Stimulated activated CD4-positive, alpha-beta T cell treated with anti-CD3 and anti-CD28 coated beads, Interleukin-4, amount 100 ng/mL, for 4 hours (primary cell): ENCODE measurements at regions not wholly inside any gene's neighbourhood (a gene's known extent, or its start where the extent isn't known, plus 50 kb on each side); places are given as distances from the start of the nearest gene placed in this dataset.

Experiments used
- DNase-seq, 2 experiments: peaks; one replicate each; pipeline ENCODE4 v3.0.0-alpha.2; 2020

DNA sequence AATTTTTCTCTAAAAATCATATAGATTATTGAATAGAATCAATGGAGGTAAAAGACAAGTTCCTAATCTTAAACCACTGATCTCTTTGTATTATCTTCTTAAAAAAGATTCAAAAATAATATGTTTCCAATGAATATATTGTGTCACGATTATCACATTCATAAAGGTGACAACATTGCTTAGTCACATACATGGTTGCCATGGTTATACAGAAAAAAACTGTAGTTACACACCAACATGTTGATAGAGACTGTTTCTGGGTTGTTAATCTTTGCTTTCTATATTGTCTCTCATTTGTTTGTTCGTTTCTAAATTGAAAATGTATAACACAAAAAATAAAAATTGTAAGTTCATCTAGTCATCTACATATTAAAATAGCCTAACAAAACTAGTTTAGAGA, 376.0 kb upstream of the ALCAM start:
- DNase-seq = no peak

GRCh38 chr3:104992676-104993075, 374.0 kb upstream of the ALCAM start:
- DNase-seq = no peak

DNA sequence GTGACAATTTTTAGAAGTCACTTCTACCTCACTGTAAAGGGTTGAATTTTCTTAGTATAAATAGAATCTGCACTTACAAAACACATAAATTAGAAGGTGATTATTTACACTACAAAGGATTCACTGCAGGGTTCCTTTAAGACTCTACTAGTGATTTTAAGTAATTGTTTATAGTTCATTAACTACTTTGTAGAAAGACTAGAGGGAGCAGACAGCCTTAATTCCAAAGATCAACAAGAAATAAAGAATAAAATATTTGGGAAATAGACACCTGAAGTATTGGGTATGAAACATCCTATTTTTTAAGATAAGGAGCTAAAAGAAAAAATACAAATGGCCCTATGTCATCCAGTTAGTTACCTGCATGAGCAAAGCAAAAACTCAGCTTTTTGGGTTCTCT, 360.5 kb upstream of the ALCAM start:
- no peak for DNase-seq

GRCh38 chr3:105013657-105014056, 353.1 kb upstream of the ALCAM start:
- DNase-seq = no peak

DNA sequence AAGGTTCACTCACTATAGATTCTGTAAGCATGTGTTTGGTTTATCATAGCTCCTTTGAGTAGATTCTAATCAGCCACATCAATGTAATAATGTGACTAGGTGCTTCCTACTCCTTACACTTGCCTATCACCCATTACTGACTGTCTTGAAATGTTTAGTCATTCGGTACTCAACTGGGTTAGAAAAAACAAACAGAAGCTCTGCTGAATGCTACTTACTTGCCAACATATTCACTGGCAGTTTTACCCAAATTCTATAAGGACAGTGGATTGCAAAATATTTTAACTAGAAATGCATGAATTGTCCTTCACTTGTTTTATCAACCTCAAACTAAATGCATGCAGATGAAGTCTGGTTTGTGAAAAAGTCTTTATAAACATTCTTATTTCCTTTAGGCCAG, 352.1 kb upstream of the ALCAM start:
- DNase-seq = no peak

DNA sequence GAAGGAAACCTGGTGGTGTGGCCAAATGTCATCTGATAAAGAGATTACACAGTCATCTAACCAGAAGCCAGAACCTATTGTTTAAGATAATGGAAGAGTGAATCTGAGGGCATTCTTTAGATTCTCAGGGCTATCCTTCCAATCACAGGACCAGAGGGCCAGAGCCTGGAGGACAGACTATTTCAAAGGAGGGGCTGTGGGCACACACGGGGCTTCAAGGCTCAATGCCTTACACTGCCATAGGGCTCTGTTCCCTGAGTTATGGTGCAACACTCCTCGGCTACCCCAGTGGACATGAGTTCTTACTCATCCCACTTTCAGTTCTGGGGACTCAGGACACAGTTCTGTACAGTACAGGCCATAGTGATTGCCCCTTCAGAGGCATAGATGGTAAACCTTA, 343.9 kb upstream of the ALCAM start:
- no peak for DNase-seq

DNA sequence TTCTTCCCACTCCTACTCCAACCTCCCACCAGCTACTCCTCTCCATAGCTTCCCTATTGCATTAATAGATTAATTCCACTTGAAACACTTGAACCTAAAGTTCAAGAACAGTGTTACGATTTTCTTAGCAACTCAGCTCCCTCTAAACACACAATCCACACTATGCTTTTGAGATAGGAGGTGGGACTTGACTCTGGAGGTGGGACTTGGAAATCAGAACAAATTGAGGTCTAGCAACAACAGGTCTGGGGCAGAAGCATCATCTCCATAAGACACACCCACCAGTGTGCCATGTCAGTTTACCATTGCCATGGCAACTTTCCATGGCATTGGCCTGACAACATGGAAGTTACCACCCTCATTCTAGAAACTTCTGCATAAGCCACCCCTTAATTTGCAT, 336.5 kb upstream of the ALCAM start:
- DNase-seq = no peak

DNA sequence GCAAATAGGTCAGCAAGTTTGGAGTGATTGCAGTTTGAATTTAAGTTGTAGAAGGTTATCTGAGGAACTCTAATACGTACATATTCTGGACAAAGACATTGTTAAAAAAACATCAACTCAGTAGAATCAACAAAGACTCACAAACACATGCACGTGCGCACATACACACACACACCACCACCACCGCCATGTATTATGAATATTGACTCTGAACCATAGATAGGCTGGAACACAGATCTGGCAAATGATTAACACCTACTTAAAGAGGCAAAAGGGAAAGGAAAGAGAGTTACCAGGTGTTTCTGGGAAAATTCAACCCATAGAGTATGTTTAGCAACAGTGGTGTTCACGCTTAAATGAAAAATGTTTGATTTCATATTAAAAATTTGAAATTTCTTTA, 334.2 kb upstream of the ALCAM start:
- DNase-seq = no peak

DNA sequence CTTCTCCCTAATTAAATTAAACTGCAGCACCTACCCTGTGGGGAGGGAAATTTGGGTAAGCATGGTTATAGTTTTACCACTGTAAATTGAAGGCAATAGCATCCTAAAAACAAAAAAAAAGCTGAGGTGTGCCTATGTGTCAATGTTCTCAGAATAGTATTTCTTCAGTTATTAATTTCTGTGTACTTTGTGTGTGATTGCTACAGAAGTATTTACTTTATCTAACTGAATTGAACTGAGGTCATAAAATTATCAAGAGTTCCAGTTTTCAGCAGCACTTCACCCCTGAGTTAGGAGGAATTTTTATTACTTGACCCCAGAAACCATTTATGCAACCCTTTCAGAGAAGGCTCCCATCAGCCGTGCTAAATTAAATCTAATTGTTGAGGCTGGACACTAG, 333.6 kb upstream of the ALCAM start:
- DNase-seq = no peak

- DNase-seq = no peak
Observed at GRCh38 chr3:105039004-105039403, 327.7 kb upstream of the ALCAM start.

GRCh38 chr3:105040026-105040622, 326.6 kb upstream of the ALCAM start:
- no peak for DNase-seq

DNA sequence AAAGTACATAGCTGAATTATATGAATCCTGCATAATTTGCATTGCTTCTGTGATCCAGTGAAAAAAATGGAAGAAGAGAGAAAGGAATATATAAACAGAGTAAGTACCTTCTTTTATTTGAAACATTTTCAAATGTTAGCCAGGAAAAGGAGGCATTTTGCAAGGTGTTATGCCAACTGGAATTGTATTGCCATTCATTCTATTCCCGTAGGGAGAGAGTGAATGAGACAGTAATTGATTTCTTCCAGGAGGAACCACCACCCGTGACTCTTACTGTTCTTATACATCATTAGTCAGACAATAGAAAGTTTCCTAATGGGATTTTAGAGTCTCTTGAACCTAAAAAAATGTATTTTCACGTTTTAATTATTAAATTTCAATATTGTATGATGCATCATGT, 324.1 kb upstream of the ALCAM start:
- DNase-seq = no peak

GRCh38 chr3:105051111-105051510, 315.6 kb upstream of the ALCAM start:
- DNase-seq = no peak

- DNase-seq = no peak
Observed at GRCh38 chr3:105051972-105052371, 314.7 kb upstream of the ALCAM start.

DNA sequence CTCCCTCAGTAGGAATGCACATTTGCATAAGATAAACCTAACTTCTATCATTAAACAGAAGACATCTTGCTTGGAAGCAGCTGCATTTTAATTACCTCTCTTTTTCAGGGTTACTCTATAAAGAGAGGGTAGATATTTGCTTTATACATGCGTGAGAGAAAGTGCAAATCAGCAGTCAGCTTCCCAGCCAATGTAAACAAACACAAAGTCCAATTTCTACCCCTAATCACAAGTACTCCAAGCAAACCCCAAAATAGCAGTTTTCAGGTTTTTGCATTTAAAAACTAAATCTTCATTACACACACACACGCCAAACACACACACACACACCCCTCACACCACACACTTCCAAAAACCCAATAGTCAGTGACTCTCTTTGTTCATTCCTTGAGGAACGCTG, 303.9 kb upstream of the ALCAM start:
- no peak for DNase-seq

- DNase-seq = no peak
Observed at GRCh38 chr3:105065895-105066839, 300.5 kb upstream of the ALCAM start.

DNA sequence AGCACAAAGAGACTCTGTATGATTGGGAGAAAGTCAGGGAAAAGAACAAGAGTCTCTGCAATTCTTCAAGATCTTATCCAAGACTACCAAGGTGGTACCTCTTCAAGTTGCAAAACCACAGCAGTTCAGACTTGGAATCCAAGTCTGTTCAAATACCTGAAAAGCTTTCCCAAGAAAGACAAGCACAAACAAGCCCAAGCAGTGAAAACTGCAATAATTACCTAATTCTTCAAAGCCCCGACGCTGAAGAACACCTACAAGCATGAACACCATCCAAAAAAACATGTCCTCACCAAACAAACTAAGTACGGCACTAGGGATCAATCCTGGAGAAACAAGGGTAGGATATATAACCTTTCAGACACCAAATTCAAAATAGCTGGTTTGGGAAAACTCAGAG, 299.3 kb upstream of the ALCAM start:
- no peak for DNase-seq

- no peak for DNase-seq
Observed at GRCh38 chr3:105077060-105077822, 289.5 kb upstream of the ALCAM start.

DNA sequence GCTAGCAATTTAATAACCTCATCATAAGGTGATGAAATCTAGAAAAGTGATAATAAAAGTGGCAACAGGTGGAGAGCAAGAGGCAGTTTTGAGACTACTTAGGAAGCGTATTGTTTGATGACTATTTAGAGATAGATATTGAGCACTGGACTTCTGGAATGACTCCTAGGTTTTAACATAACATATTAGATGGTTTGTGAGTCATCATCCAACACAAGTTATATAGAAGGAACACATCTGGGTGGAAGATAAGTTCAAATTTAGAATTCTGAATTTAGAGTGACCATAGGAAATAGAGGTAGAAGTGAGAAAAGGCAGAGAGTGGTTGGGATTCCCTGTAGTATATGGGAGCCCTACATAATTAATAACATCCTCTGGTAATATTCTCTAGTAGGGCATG, 282.8 kb upstream of the ALCAM start:
- DNase-seq = no peak

GRCh38 chr3:105085506-105085905, 281.2 kb upstream of the ALCAM start:
- no peak for DNase-seq

GRCh38 chr3:105093371-105094252, 273.1 kb upstream of the ALCAM start:
- DNase-seq = no peak

DNA sequence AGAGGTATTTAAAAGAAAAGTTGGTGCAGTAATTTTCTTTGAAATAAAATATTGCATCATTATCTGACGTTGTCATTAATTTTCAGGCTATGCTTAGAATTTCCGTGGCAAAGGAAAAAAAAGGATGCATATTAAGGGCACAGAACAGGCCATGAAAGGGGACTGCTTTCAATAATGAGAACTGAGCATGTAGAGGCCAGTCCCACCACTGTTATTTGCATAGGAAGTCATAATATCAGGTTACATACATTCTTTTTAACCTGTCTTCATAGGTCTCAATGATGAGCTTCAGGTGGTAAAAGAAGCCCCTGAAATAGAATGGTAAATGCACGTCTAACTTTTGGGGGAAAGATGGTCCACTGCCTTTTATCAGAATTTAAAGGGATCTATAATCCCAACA, 272.1 kb upstream of the ALCAM start:
- no peak for DNase-seq

DNA sequence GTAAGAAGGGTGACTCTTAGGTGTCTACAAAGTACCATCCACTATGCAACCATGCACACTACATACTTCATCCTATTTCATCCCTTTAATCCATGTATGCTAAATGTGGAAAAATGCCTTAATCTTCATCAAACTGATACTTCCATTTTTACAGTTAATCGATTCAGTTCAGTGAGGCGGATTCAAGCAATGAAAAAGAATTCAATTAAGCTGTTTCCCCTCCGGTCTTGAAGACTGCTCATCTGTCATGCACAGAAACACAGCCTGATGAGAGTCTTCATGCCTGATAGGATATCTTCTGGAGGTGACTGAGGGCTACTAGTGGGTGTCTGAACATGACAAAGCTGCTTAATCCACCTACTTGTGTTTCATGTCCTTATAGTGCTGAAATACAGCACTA, 270.6 kb upstream of the ALCAM start:
- no peak for DNase-seq
